ENCODE measurements at regions not wholly inside any gene's neighbourhood (a gene's known extent, or its start where the extent isn't known, plus 50 kb on each side); places are given as distances from the start of the nearest gene placed in this dataset.

DNA sequence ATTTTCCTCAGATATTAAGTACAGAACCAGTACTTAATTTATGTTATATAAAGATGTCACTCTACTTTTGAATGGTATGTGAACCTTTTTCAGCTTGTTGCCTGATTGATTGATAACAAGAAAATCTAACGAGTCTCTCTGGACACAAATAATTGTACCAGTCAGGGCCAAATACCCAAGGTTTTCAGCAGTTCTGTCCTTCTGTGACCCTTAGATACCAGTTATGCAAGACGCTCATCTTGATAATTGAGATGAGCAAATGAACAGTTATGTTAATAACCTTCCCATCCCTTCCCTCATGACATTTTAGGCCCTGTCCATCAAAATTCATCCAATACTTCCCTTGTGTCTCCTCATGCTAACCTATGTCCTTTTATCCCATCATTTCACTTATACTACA, 185.9 kb upstream of the G2E3 start:
- no peak for DNase-seq (ENCODE audit: low spot score)
- no peaks in the 10 kb centered on the region for H3K4me1 ChIP-seq
- no peak overlapping the region for H3K4me3 ChIP-seq
- no peak overlapping the region for H3K27ac ChIP-seq
- TF ChIP-seq, protein P1, sequence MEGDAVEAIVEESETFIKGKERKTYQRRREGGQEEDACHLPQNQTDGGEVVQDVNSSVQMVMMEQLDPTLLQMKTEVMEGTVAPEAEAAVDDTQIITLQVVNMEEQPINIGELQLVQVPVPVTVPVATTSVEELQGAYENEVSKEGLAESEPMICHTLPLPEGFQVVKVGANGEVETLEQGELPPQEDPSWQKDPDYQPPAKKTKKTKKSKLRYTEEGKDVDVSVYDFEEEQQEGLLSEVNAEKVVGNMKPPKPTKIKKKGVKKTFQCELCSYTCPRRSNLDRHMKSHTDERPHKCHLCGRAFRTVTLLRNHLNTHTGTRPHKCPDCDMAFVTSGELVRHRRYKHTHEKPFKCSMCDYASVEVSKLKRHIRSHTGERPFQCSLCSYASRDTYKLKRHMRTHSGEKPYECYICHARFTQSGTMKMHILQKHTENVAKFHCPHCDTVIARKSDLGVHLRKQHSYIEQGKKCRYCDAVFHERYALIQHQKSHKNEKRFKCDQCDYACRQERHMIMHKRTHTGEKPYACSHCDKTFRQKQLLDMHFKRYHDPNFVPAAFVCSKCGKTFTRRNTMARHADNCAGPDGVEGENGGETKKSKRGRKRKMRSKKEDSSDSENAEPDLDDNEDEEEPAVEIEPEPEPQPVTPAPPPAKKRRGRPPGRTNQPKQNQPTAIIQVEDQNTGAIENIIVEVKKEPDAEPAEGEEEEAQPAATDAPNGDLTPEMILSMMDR (IDR thresholded peaks at IDR 0.05), result no peak
- H3K36me3 ChIP-seq, result no peaks in the 10 kb centered on the region
- H3K9me3 ChIP-seq, result no peaks in the 10 kb centered on the region
- no peaks in the 10 kb centered on the region for H3K27me3 ChIP-seq

GRCh38 chr14:30373526-30373925, 185.4 kb upstream of the G2E3 start:
- H3K4me3 ChIP-seq, result no peak overlapping the region
- no peaks in the 10 kb centered on the region for H3K9me3 ChIP-seq
- TF ChIP-seq, protein P1 (IDR thresholded peaks at IDR 0.05), result no peak
- H3K27ac ChIP-seq, result no peak overlapping the region
- no peaks in the 10 kb centered on the region for H3K27me3 ChIP-seq
- no peaks in the 10 kb centered on the region for H3K4me1 ChIP-seq
- DNase-seq (ENCODE audit: low spot score), result no peak
- no peaks in the 10 kb centered on the region for H3K36me3 ChIP-seq

DNA sequence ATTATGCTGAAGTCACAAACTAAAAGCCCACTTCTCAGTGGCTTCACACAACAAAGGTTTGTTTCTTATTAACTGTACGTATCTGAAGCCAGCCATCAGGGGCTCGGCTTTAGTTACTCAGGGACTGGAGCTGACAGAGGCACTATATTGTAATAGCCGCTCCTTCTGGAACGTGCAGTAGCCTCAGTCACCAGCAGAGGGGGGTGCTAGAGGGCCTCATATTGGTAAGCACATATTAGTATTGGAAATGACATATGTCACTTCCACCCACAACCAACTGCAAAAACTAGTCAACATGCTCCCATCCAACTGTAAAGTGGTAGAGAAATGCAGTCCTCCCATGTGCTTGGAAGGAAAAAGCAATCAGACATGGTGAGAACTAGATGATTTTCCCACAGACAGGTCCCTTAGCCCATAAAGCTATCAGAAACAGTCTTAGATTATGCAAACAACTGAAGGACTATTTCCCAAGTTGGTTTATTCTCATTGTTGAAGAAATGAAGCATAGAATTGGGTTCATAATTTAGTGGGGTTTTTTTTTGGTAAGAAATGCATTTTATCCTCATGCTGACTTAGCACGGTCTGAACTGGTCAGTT, 183.6 kb upstream of the G2E3 start:
- no peaks in the 10 kb centered on the region for H3K4me1 ChIP-seq
- H3K36me3 ChIP-seq, result no peaks in the 10 kb centered on the region
- H3K4me3 ChIP-seq, result no peak overlapping the region
- no peak overlapping the region for H3K27ac ChIP-seq
- TF ChIP-seq, protein P1 (IDR thresholded peaks at IDR 0.05), result peak; percentile 56 to 76
- DNase-seq (ENCODE audit: low spot score), result peak; percentile 66
- no peaks in the 10 kb centered on the region for H3K27me3 ChIP-seq
- H3K9me3 ChIP-seq, result no peaks in the 10 kb centered on the region

GRCh38 chr14:30381861-30382480, 177.0 kb upstream of the G2E3 start:
- H3K27me3 ChIP-seq, result no peaks in the 10 kb centered on the region
- H3K36me3 ChIP-seq, result no peaks in the 10 kb centered on the region
- no peak for DNase-seq (ENCODE audit: low spot score)
- H3K4me1 ChIP-seq, result no peaks in the 10 kb centered on the region
- TF ChIP-seq, protein P1 (IDR thresholded peaks at IDR 0.05), result no peak
- H3K4me3 ChIP-seq, result no peak overlapping the region
- no peak overlapping the region for H3K27ac ChIP-seq
- H3K9me3 ChIP-seq, result no peaks in the 10 kb centered on the region

- TF ChIP-seq, protein P1 (IDR thresholded peaks at IDR 0.05), result no peak
- Histone ChIP-seq H3K27me3 (no peaks in the 10 kb centered on the region), H3K9me3 (no peaks in the 10 kb centered on the region), H3K27ac (no peak overlapping the region), H3K4me3 (no peak overlapping the region), H3K36me3 (no peaks in the 10 kb centered on the region), H3K4me1 (no peaks in the 10 kb centered on the region)
- no peak for DNase-seq (ENCODE audit: low spot score)
Observed at GRCh38 chr14:30385925-30386324, 173.0 kb upstream of the G2E3 start.

DNA sequence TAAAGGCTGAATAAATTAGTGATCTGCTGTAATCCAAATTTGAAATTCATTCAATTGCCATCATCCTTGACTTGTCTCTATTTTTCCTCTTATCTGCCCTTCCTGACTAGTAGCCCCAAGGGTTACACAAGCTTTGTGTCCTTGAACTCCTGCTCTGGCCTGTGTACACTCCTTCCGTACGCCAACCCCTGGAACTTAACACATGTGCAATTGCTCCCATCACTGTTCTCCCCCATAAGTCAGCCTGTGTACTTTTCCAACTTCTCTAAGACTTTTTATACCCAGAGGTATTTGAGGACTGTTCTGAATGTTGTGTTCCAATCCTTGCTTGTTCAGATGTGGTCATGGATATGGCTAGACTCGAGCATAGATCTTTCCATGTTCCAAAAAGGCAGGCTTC, 171.1 kb upstream of the G2E3 start:
- H3K4me3 ChIP-seq, result no peak overlapping the region
- DNase-seq (ENCODE audit: low spot score), result no peak
- no peak overlapping the region for H3K27ac ChIP-seq
- TF ChIP-seq, protein P1 (IDR thresholded peaks at IDR 0.05), result no peak
- H3K36me3 ChIP-seq, result no peaks in the 10 kb centered on the region
- H3K27me3 ChIP-seq, result no peaks in the 10 kb centered on the region
- no peaks in the 10 kb centered on the region for H3K9me3 ChIP-seq
- no peaks in the 10 kb centered on the region for H3K4me1 ChIP-seq

Measured in right atrium auricular region (tissue), 2 donors.